Osteoblast (primary cell): ENCODE measurements at regions not wholly inside any gene's neighbourhood (a gene's known extent, or its start where the extent isn't known, plus 50 kb on each side); places are given as distances from the start of the nearest gene placed in this dataset.
A peak's percentile ranks its signal among the peaks of the same experiment; 100 is the strongest.
"Not testable (repeated sequence)": the region's sequence is repeated elsewhere in the genome, so short reads cannot be mapped to it uniquely, and the experiment has no call there.

Experiments
- DNase-seq: peaks from one replicate; pipeline ENCODE4 v3.0.0; 2011; ENCODE audit warnings: low spot score, mixed read lengths; ENCODE audit not compliant: insufficient read length; ENCODE audit errors: missing footprints
- H2AFZ ChIP-seq: 2 replicates; pipeline ENCODE4 v1.6.0; 2011; ENCODE audit warnings: mild to moderate bottlenecking, low read length
- H3K27ac ChIP-seq: 2 replicates; pipeline ENCODE4 v1.5.1; 2011; ENCODE audit warnings: mild to moderate bottlenecking, low read depth, low read length, moderate library complexity
- H3K27me3 ChIP-seq: 2 replicates; pipeline ENCODE4 v1.6.0; 2012; ENCODE audit warnings: mild to moderate bottlenecking, control low read depth, inconsistent platforms, low read length, moderate library complexity; ENCODE audit not compliant: insufficient read depth
- H3K36me3 ChIP-seq: 2 replicates; pipeline ENCODE4 v1.5.1; 2011; ENCODE audit warnings: mild to moderate bottlenecking, low read length, control low read depth, moderate library complexity; ENCODE audit not compliant: insufficient read depth
- H3K4me1 ChIP-seq: 2 replicates; pipeline ENCODE4 v1.5.1; 2011; ENCODE audit warnings: mild to moderate bottlenecking, low read length, control low read depth, moderate library complexity; ENCODE audit not compliant: insufficient read depth
- H3K4me2 ChIP-seq: 2 replicates; pipeline ENCODE4 v1.6.0; 2011; ENCODE audit warnings: mild to moderate bottlenecking, low read length; ENCODE audit not compliant: insufficient read depth
- H3K4me3 ChIP-seq: fragments of 200-600 bp; sonication (generic); 3 replicates; pipeline ENCODE4 v1.5.1; 2012; ENCODE audit warnings: mild to moderate bottlenecking, low read length, inconsistent platforms; ENCODE audit not compliant: insufficient read depth
- H3K79me2 ChIP-seq: 2 replicates; pipeline ENCODE4 v1.6.0; 2012; ENCODE audit warnings: mild to moderate bottlenecking, low read length, control low read depth, inconsistent platforms; ENCODE audit not compliant: insufficient read depth
- H3K9me3 ChIP-seq: 2 replicates; pipeline ENCODE4 v1.5.1; 2011; ENCODE audit warnings: low read depth, low read length, control low read depth
- H4K20me1 ChIP-seq: 2 replicates; pipeline ENCODE4 v1.6.0; 2012; ENCODE audit warnings: mild to moderate bottlenecking, low read length, control low read depth; ENCODE audit not compliant: insufficient read depth
- TF ChIP-seq, protein P1 (sequence below): IDR thresholded peaks from 2 replicates; pipeline ENCODE4 v1.5.1; 2011; ENCODE audit warnings: mild to moderate bottlenecking, low read depth, low read length, moderate library complexity; ENCODE audit errors: extremely low read depth

DNA sequence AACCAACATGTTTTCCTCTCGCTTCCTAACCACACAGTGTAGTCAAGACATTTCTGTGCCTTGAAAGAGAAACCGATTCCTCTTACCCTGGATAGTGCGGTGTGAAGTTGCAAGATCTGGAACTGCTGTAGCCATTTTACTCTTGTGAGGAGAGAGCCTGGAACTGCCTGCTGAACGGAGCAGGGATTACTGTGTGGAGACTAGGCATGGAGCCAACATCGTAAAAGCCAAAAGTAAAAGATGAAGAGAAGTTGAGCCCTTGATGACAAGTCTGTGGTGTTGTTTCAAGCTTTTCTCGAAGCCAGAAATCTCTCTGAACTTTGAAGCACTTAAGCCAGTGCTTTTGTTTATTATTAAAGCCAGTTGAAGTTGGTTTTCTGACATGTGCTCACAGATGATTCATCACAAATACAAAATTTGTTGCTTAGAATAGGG is 110.1 kb upstream of the GRIN3A start:
- H3K27me3 ChIP-seq: no peaks in the 10 kb centered on the region
- TF ChIP-seq, protein P1, sequence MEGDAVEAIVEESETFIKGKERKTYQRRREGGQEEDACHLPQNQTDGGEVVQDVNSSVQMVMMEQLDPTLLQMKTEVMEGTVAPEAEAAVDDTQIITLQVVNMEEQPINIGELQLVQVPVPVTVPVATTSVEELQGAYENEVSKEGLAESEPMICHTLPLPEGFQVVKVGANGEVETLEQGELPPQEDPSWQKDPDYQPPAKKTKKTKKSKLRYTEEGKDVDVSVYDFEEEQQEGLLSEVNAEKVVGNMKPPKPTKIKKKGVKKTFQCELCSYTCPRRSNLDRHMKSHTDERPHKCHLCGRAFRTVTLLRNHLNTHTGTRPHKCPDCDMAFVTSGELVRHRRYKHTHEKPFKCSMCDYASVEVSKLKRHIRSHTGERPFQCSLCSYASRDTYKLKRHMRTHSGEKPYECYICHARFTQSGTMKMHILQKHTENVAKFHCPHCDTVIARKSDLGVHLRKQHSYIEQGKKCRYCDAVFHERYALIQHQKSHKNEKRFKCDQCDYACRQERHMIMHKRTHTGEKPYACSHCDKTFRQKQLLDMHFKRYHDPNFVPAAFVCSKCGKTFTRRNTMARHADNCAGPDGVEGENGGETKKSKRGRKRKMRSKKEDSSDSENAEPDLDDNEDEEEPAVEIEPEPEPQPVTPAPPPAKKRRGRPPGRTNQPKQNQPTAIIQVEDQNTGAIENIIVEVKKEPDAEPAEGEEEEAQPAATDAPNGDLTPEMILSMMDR: no peak
- no peak for DNase-seq
- no peaks in the 10 kb centered on the region for H3K36me3 ChIP-seq
- H3K4me1 ChIP-seq: no peaks in the 10 kb centered on the region
- peaks cover 2% of the 10 kb centered on the region for H3K9me3 ChIP-seq
- no peak overlapping the region for H2AFZ ChIP-seq
- H3K79me2 ChIP-seq: no peaks in the 10 kb centered on the region
- H3K4me3 ChIP-seq: no peak overlapping the region
- no peak overlapping the region for H3K27ac ChIP-seq
- H4K20me1 ChIP-seq: no peaks in the 10 kb centered on the region
- H3K4me2 ChIP-seq: no peak overlapping the region

DNA sequence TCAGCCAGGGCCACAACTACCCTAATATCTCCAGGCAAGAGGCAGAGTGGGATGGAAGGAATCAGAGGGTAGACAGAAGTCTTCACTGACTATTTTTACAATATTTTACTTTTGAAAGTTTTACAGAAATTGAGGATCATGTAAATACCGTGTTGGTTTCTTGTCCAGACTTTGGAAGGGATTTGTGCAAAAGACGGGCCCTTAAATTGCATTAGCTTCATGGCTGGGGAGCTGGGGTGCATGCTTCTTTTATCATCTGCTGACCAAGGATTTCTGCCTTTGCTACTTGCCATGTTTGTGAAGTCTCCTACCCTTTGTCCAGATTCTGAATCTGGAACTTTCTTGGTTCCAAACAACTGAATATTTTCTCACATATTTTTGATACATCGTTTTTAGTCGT is 107.7 kb upstream of the GRIN3A start:
- DNase-seq: peak; percentile 52
- no peaks in the 10 kb centered on the region for H3K4me1 ChIP-seq
- H3K27me3 ChIP-seq: no peaks in the 10 kb centered on the region
- H3K27ac ChIP-seq: no peak overlapping the region
- H3K9me3 ChIP-seq: peaks cover 2% of the 10 kb centered on the region
- no peaks in the 10 kb centered on the region for H3K36me3 ChIP-seq
- no peak overlapping the region for H3K4me2 ChIP-seq
- H2AFZ ChIP-seq: no peak overlapping the region
- H3K4me3 ChIP-seq: no peak overlapping the region
- no peaks in the 10 kb centered on the region for H4K20me1 ChIP-seq
- no peaks in the 10 kb centered on the region for H3K79me2 ChIP-seq
- TF ChIP-seq, protein P1: no peak

DNA sequence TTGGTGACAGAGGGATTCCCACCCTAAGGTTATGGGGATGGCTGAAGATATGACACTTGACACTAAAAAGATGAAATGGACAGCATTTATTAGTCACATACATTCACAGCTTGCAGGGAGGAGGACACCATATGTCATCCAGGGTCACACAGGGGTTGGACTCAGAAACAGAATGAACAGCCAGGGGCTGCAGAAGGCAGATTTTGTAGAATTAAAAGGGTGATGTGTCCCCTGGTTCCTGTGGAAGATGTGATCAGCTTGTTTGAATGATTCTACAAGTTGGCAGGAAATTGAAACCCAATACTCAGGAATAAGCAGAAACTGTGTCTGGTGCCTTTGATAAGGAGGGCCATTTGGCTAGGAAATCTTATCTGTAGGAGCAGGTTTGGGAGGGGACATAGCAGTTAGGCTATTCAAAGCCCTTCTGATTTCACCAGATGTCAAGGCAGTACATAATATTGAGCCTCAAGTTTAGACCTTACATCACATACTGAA is 102.3 kb upstream of the GRIN3A start:
- Histone ChIP-seq H3K27me3 (no peaks in the 10 kb centered on the region), H4K20me1 (no peaks in the 10 kb centered on the region), H3K4me1 (no peaks in the 10 kb centered on the region), H2AFZ (no peak overlapping the region), H3K9me3 (no peaks in the 10 kb centered on the region), H3K79me2 (no peaks in the 10 kb centered on the region), H3K4me3 (no peak overlapping the region), H3K27ac (no peak overlapping the region), H3K4me2 (no peak overlapping the region), H3K36me3 (no peaks in the 10 kb centered on the region)
- DNase-seq: no peak
- TF ChIP-seq, protein P1: no peak

DNA sequence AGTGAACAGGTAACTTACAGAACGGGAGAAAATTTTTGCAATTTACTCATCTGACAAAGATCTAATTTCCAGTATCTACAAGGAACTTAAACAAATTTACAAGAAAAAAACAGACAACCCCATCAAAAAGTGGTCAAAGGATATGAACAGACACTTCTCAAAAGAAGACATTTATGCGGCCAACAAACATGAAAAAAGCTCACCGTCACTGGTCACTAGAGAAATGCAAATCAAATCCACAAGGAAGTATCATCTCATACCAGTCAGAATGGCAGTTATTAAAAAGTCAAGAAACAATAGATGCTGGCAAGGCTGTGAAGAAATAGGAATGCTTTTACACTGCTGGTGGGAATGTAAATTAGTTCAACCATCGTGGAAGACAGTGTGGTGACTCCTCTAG is 100.5 kb upstream of the GRIN3A start:
- not testable (repeated sequence) for H3K9me3 ChIP-seq, H4K20me1 ChIP-seq, H3K27ac ChIP-seq, H3K79me2 ChIP-seq, H2AFZ ChIP-seq, DNase-seq, H3K27me3 ChIP-seq, H3K4me2 ChIP-seq, H3K4me1 ChIP-seq, H3K36me3 ChIP-seq, H3K4me3 ChIP-seq
